ENCODE measurements at regions not wholly inside any gene's neighbourhood (a gene's known extent, or its start where the extent isn't known, plus 50 kb on each side); places are given as distances from the start of the nearest gene placed in this dataset.

GRCh38 chr17:73906896-73907870 is 262.9 kb upstream of the SDK2 start:
- H3K27me3 ChIP-seq (ENCODE audit: low read length) = peaks cover 64% of the 10 kb centered on the region
- no TSS peak for BruUV-seq (replicated peaks)
- no peaks in the 10 kb centered on the region for H3K79me2 ChIP-seq (ENCODE audit: low read length)
- no peak overlapping the region for H3K27ac ChIP-seq (ENCODE audit: low read length)
- no peaks in the 10 kb centered on the region for H3K9me3 ChIP-seq (ENCODE audit: low read length)
- no peaks in the 10 kb centered on the region for H4K20me1 ChIP-seq (ENCODE audit: low read length)
- H2AFZ ChIP-seq (ENCODE audit: low read length) = no peak overlapping the region
- H3K9ac ChIP-seq (ENCODE audit: low read length) = no peak overlapping the region
- H3K9me2 ChIP-seq (replicated peaks; ENCODE audit: low read length) = no peaks in the 10 kb centered on the region
- H3F3A ChIP-seq (ENCODE audit: low read length, unreplicated experiment) = no peaks in the 10 kb centered on the region
- no peak for ATAC-seq
- no peaks in the 10 kb centered on the region for H3K4me1 ChIP-seq (ENCODE audit: insufficient read depth, low read length)
- ChIA-PET POLR2A (ENCODE audit: unreplicated experiment) (no interaction called here), CTCF (no interaction called here)
- no peak for DNase-seq
- H3K4me2 ChIP-seq (ENCODE audit: low read length) = no peak overlapping the region
- no peak for TF ChIP-seq EZH2phosphoT487 (IDR thresholded peaks at IDR 0.05; ENCODE audit: borderline replicate concordance, low read length)
- TF ChIP-seq EZH2 (IDR thresholded peaks at IDR 0.05; ENCODE audit: low read length, unreplicated experiment) = no peak
- no peak for TF ChIP-seq CTCF (conservative IDR thresholded peaks at IDR 0.05; ENCODE audit: low read depth, low read length)
- H3K4me3 ChIP-seq (ENCODE audit: low read length) = no peak overlapping the region
- intact Hi-C loops (cut with micrococcal nuclease) = no loop called here
- H3K36me3 ChIP-seq (ENCODE audit: low read depth, low read length) = no peaks in the 10 kb centered on the region

DNA sequence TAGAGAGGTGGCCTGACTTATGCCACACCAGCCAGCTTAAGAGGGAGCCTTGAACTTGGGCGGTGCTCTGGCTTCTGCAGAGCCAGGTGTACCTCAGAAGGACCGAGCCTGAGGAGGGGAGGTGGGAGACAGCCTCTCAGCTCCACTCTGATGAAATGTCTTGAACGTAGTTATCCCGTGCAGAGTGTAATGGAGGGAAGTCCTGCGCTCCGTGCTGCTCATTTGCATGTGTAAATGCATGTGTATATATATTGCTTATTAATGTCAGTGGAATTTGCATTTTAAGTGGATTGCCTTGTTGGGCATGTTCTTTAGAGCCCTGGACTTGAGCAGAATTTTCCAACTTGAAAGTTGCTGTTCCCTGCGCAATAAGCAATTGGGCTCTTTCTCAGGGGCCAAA is 264.9 kb upstream of the SDK2 start:
- H2AFZ ChIP-seq (ENCODE audit: low read length) = no peak overlapping the region
- H3K9me3 ChIP-seq (ENCODE audit: low read length) = no peaks in the 10 kb centered on the region
- no peak overlapping the region for H3K4me3 ChIP-seq (ENCODE audit: low read length)
- no peak overlapping the region for H3K9ac ChIP-seq (ENCODE audit: low read length)
- no peak overlapping the region for H3K4me2 ChIP-seq (ENCODE audit: low read length)
- no peaks in the 10 kb centered on the region for H3K9me2 ChIP-seq (replicated peaks; ENCODE audit: low read length)
- H3K4me1 ChIP-seq (ENCODE audit: insufficient read depth, low read length) = no peaks in the 10 kb centered on the region
- no peaks in the 10 kb centered on the region for H3F3A ChIP-seq (ENCODE audit: low read length, unreplicated experiment)
- H4K20me1 ChIP-seq (ENCODE audit: low read length) = no peaks in the 10 kb centered on the region
- no peaks in the 10 kb centered on the region for H3K79me2 ChIP-seq (ENCODE audit: low read length)
- DNase-seq (no peak), ATAC-seq (no peak)
- TF ChIP-seq EZH2phosphoT487 (IDR thresholded peaks at IDR 0.05; ENCODE audit: borderline replicate concordance, low read length) (no peak), CTCF (conservative IDR thresholded peaks at IDR 0.05; ENCODE audit: low read depth, low read length) (no peak), EZH2 (IDR thresholded peaks at IDR 0.05; ENCODE audit: low read length, unreplicated experiment) (no peak)
- no TSS peak for BruUV-seq (replicated peaks)
- ChIA-PET CTCF (no interaction called here), POLR2A (ENCODE audit: unreplicated experiment) (no interaction called here)
- H3K36me3 ChIP-seq (ENCODE audit: low read depth, low read length) = no peaks in the 10 kb centered on the region
- H3K27me3 ChIP-seq (ENCODE audit: low read length) = peaks cover 46% of the 10 kb centered on the region
- H3K27ac ChIP-seq (ENCODE audit: low read length) = no peak overlapping the region
- intact Hi-C loops (cut with micrococcal nuclease) = no loop called here

- intact Hi-C loops (cut with micrococcal nuclease) = no loop called here
- H2AFZ ChIP-seq (ENCODE audit: low read length) = no peak overlapping the region
- H3K4me2 ChIP-seq (ENCODE audit: low read length) = no peak overlapping the region
- no peak for ATAC-seq
- no peaks in the 10 kb centered on the region for H3K9me2 ChIP-seq (replicated peaks; ENCODE audit: low read length)
- TF ChIP-seq CTCF (conservative IDR thresholded peaks at IDR 0.05; ENCODE audit: low read depth, low read length) = no peak
- H4K20me1 ChIP-seq (ENCODE audit: low read length) = no peaks in the 10 kb centered on the region
- H3K27me3 ChIP-seq (ENCODE audit: low read length) = peaks cover 46% of the 10 kb centered on the region
- no peaks in the 10 kb centered on the region for H3K79me2 ChIP-seq (ENCODE audit: low read length)
- H3K4me1 ChIP-seq (ENCODE audit: insufficient read depth, low read length) = no peaks in the 10 kb centered on the region
- H3K36me3 ChIP-seq (ENCODE audit: low read depth, low read length) = no peaks in the 10 kb centered on the region
- CTCF ChIA-PET = no interaction called here
- no peaks in the 10 kb centered on the region for H3F3A ChIP-seq (ENCODE audit: low read length, unreplicated experiment)
- no peak overlapping the region for H3K9ac ChIP-seq (ENCODE audit: low read length)
- POLR2A ChIA-PET (ENCODE audit: unreplicated experiment) = no interaction called here
- no peak overlapping the region for H3K4me3 ChIP-seq (ENCODE audit: low read length)
- BruUV-seq (replicated peaks) = no TSS peak
- no peak overlapping the region for H3K27ac ChIP-seq (ENCODE audit: low read length)
- H3K9me3 ChIP-seq (ENCODE audit: low read length) = peaks cover 2% of the 10 kb centered on the region; the same call in 1 of the 2 replicates
- no peak for DNase-seq
Observed at GRCh38 chr17:73910206-73910605, 266.0 kb upstream of the SDK2 start.

All from PC-3 (cell line).